H9 (cell line): ENCODE measurements at regions not wholly inside any gene's neighbourhood (a gene's known extent, or its start where the extent isn't known, plus 50 kb on each side); places are given as distances from the start of the nearest gene placed in this dataset.

ENCODE experiments used
- DNase-seq: peaks from one replicate; pipeline ENCODE4 v3.0.0-alpha.2; 2017
- H2AFZ ChIP-seq: one replicate; pipeline ENCODE4 v1.6.1; 2013; ENCODE audit warnings: mild to moderate bottlenecking, low read length, control low read depth, moderate library complexity
- H2AK5ac ChIP-seq: 2 replicates; pipeline ENCODE4 v1.6.1; 2013; ENCODE audit warnings: low read length, control low read depth, mixed read lengths; ENCODE audit not compliant: insufficient read length
- H2BK120ac ChIP-seq: one replicate; pipeline ENCODE4 v1.6.1; 2013; ENCODE audit warnings: low read depth, mild to moderate bottlenecking, low read length, control low read depth, inconsistent platforms; ENCODE audit not compliant: poor library complexity, severe bottlenecking
- H2BK12ac ChIP-seq: 2 replicates; pipeline ENCODE4 v1.6.1; 2013; ENCODE audit warnings: low read length, control low read depth, mixed read lengths, low read depth; ENCODE audit not compliant: insufficient read length
- H2BK15ac ChIP-seq: 2 replicates; pipeline ENCODE4 v1.6.1; 2013; ENCODE audit warnings: low read depth, low read length, control low read depth
- H2BK20ac ChIP-seq: one replicate; pipeline ENCODE4 v1.6.1; 2013; ENCODE audit warnings: low read depth, mild to moderate bottlenecking, low read length, control low read depth, inconsistent platforms; ENCODE audit not compliant: poor library complexity, severe bottlenecking
- H2BK5ac ChIP-seq: 2 replicates; pipeline ENCODE4 v1.6.1; 2013; ENCODE audit warnings: low read length, control low read depth, mixed read lengths; ENCODE audit not compliant: insufficient read length
- H3K14ac ChIP-seq: 2 replicates; pipeline ENCODE4 v1.6.1; 2013; ENCODE audit warnings: low read length, control low read depth; ENCODE audit not compliant: insufficient read depth
- H3K18ac ChIP-seq: 2 replicates; pipeline ENCODE4 v1.6.1; 2013; ENCODE audit warnings: low read depth, mild to moderate bottlenecking, mixed read lengths, low read length, control low read depth; ENCODE audit not compliant: insufficient read length
- H3K23ac ChIP-seq: 2 replicates; pipeline ENCODE4 v1.6.1; 2013; ENCODE audit warnings: low read length, control low read depth, mixed read lengths, low read depth; ENCODE audit not compliant: insufficient read length
- H3K23me2 ChIP-seq: 2 replicates; pipeline ENCODE4 v1.6.1; 2013; ENCODE audit warnings: low read depth, mild to moderate bottlenecking, mixed read lengths, low read length, control low read depth; ENCODE audit not compliant: insufficient read length, poor library complexity, severe bottlenecking
- H3K27ac ChIP-seq: 2 replicates; pipeline ENCODE4 v1.5.1; 2013; ENCODE audit warnings: low read length, control low read depth, mixed read lengths, low read depth; ENCODE audit not compliant: insufficient read length
- H3K27me3 ChIP-seq: 2 replicates; pipeline ENCODE4 v1.6.1; 2013; ENCODE audit warnings: low read length, control low read depth, inconsistent platforms; ENCODE audit not compliant: insufficient read depth
- H3K4ac ChIP-seq: 2 replicates; pipeline ENCODE4 v1.6.1; 2013; ENCODE audit warnings: low read depth, mild to moderate bottlenecking, control low read depth, inconsistent platforms, low read length, moderate library complexity
- H3K4me1 ChIP-seq: 2 replicates; pipeline ENCODE4 v1.6.1; 2013; ENCODE audit warnings: low read length, control low read depth, inconsistent platforms; ENCODE audit not compliant: insufficient read depth
- H3K4me2 ChIP-seq: 2 replicates; pipeline ENCODE4 v1.6.1; 2013; ENCODE audit warnings: low read length, control low read depth, mixed read lengths; ENCODE audit not compliant: insufficient read length, insufficient read depth
- H3K56ac ChIP-seq: 2 replicates; pipeline ENCODE4 v1.6.1; 2013; ENCODE audit warnings: low read depth, mild to moderate bottlenecking, mixed read lengths, low read length, control low read depth; ENCODE audit not compliant: insufficient read length
- H3K79me1 ChIP-seq: 2 replicates; pipeline ENCODE4 v1.6.1; 2013; ENCODE audit warnings: low read depth, mild to moderate bottlenecking, moderate library complexity, low read length, control low read depth, inconsistent platforms; ENCODE audit not compliant: insufficient read depth, poor library complexity, severe bottlenecking
- H3K79me2 ChIP-seq: 2 replicates; pipeline ENCODE4 v1.6.1; 2013; ENCODE audit warnings: low read length, control low read depth, inconsistent platforms; ENCODE audit not compliant: insufficient read depth
- H3K9ac ChIP-seq: 2 replicates; pipeline ENCODE4 v1.6.1; 2013; ENCODE audit warnings: low read length, control low read depth, mixed read lengths; ENCODE audit not compliant: insufficient read length; ENCODE audit errors: extremely low read depth
- H3K9me3 ChIP-seq: one replicate; pipeline ENCODE4 v1.6.1; 2013; ENCODE audit warnings: low read depth, low read length, inconsistent platforms; ENCODE audit not compliant: control insufficient read depth
- H3T11ph ChIP-seq: one replicate; pipeline ENCODE4 v1.6.1; 2013; ENCODE audit warnings: mild to moderate bottlenecking, low read length, control low read depth, inconsistent platforms
- H4K20me1 ChIP-seq: one replicate; pipeline ENCODE4 v1.6.1; 2013; ENCODE audit not compliant: control insufficient read depth, insufficient read length, insufficient read depth
- H4K5ac ChIP-seq: 2 replicates; pipeline ENCODE4 v1.6.1; 2013; ENCODE audit warnings: low read depth, mild to moderate bottlenecking, mixed read lengths, low read length, control low read depth; ENCODE audit not compliant: insufficient read length
- H4K8ac ChIP-seq: replicated peaks from 2 replicates; pipeline ENCODE4 v1.6.1; 2013; ENCODE audit warnings: low read length, control low read depth, mixed read lengths, low read depth; ENCODE audit not compliant: insufficient read length
- H4K91ac ChIP-seq: 2 replicates; pipeline ENCODE4 v1.6.1; 2013; ENCODE audit warnings: low read depth, mild to moderate bottlenecking, moderate library complexity, mixed read lengths, low read length, control low read depth; ENCODE audit not compliant: insufficient read length
- H3K27ac Mint-ChIP-seq, 3 experiments: 2 replicates in 2 of 3; 3 replicates in 1 of 3; pipeline ENCODE4 v1.8.0; 2020 to 2021; ENCODE audit warnings: mixed read lengths in 3 of 3, mild to moderate bottlenecking in 1 of 3, moderate library complexity in 1 of 3
- H3K27me3 Mint-ChIP-seq: 2 replicates; pipeline ENCODE4 v1.8.0; 2021; ENCODE audit warnings: low read depth, mild to moderate bottlenecking, moderate library complexity, mixed read lengths
- H3K36me3 Mint-ChIP-seq, 3 experiments: 2 replicates in 2 of 3; 3 replicates in 1 of 3; pipeline ENCODE4 v1.8.0; 2020 to 2021; ENCODE audit warnings: low read depth in 3 of 3, mixed read lengths in 3 of 3; ENCODE audit not compliant: insufficient read depth in 1 of 3
- H3K4me1 Mint-ChIP-seq, 2 experiments: 2 replicates each; pipeline ENCODE4 v1.8.0; 2020; ENCODE audit warnings: mixed read lengths in 2 of 2
- H3K4me3 Mint-ChIP-seq, 2 experiments: 2 replicates in 1 of 2; 3 replicates in 1 of 2; pipeline ENCODE4 v1.8.0; 2020 to 2021; ENCODE audit warnings: mild to moderate bottlenecking in 2 of 2, mixed read lengths in 2 of 2, moderate library complexity in 1 of 2
- H3K9me3 Mint-ChIP-seq, 2 experiments: 2 replicates in 1 of 2; 3 replicates in 1 of 2; pipeline ENCODE4 v1.8.0; 2020; ENCODE audit warnings: mild to moderate bottlenecking in 2 of 2, mixed read lengths in 2 of 2, moderate library complexity in 1 of 2
- WGBS: extraction: QIAGEN DNeasy Blood & Tissue Kit; methylation state at CpG from one replicate; pipeline ENCODE4 v1.1.7; 2013; ENCODE audit warnings: missing lambda C conversion rate, low lambda C conversion rate, mixed read lengths; ENCODE audit not compliant: insufficient read length; ENCODE audit errors: extremely low coverage; 5-methylcytosine and 5-hydroxymethylcytosine counted together
- TF ChIP-seq, protein P1 (sequence below): fragments of 200-600 bp; sonication (generic); conservative IDR thresholded peaks from 3 replicates; pipeline ENCODE4 v1.8.0; 2021; ENCODE audit warnings: antibody characterized with exemption, mild to moderate bottlenecking

DNA sequence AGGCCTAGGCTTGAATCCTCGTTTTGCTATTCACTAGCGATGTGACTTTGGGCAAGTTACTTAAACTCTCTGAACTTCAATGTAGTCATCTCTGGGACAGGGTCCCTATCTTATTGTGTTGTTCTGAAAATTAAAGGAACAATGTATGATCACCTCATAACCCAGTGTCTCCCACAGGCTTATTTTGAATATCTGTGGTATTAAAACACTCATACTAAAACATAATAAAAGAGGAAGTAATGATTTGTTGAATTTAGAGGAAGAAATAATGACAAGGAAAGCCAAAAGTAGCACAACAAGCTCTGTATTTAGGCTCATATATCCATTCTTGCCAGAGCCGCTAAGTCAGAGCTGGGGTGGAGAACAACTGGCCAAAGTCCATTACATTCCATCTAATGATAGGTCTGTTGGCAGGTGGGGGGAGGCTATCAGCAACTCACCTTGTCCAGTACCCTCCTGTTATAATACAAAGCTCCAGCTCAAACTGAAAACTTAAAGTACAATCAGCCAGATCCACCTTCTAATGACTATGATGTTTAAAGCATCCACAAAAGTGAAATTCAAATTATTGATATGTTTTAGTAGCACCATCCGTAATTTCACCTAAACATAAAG is 64.5 kb upstream of the LSM6 start:
- H2AFZ ChIP-seq = no peak overlapping the region
- H2BK12ac ChIP-seq = no peak overlapping the region
- peaks cover under 1 to 2% of the 10 kb centered on the region in 2 experiments; a peak in 2 of 5 replicates for H3K9me3 Mint-ChIP-seq
- H3K23me2 ChIP-seq = no peaks in the 10 kb centered on the region
- H4K20me1 ChIP-seq = no peaks in the 10 kb centered on the region
- H3K23ac ChIP-seq = no peak overlapping the region
- H4K5ac ChIP-seq = no peak overlapping the region
- H3K27ac Mint-ChIP-seq = no peak overlapping the region
- H3K4me1 Mint-ChIP-seq = no peaks in the 10 kb centered on the region
- no peak for DNase-seq
- H3K18ac ChIP-seq = no peak overlapping the region
- H2BK15ac ChIP-seq = no peak overlapping the region
- no CpG with 5 or more reads among the region's 4 CpGs for WGBS
- no peaks in the 10 kb centered on the region for H3K79me2 ChIP-seq
- H3K36me3 Mint-ChIP-seq = no peaks in the 10 kb centered on the region
- no peaks in the 10 kb centered on the region; the same call in 1 of the 2 replicates for H3K27me3 ChIP-seq
- H3K4me2 ChIP-seq = no peak overlapping the region
- no peaks in the 10 kb centered on the region; the same call in 1 of the 2 replicates for H3K27me3 Mint-ChIP-seq
- H3K4me3 Mint-ChIP-seq = no peak overlapping the region
- no peak overlapping the region for H3T11ph ChIP-seq
- H3K4ac ChIP-seq = no peak overlapping the region
- no peak overlapping the region for H2AK5ac ChIP-seq
- H3K56ac ChIP-seq = no peak overlapping the region
- TF ChIP-seq, protein P1, sequence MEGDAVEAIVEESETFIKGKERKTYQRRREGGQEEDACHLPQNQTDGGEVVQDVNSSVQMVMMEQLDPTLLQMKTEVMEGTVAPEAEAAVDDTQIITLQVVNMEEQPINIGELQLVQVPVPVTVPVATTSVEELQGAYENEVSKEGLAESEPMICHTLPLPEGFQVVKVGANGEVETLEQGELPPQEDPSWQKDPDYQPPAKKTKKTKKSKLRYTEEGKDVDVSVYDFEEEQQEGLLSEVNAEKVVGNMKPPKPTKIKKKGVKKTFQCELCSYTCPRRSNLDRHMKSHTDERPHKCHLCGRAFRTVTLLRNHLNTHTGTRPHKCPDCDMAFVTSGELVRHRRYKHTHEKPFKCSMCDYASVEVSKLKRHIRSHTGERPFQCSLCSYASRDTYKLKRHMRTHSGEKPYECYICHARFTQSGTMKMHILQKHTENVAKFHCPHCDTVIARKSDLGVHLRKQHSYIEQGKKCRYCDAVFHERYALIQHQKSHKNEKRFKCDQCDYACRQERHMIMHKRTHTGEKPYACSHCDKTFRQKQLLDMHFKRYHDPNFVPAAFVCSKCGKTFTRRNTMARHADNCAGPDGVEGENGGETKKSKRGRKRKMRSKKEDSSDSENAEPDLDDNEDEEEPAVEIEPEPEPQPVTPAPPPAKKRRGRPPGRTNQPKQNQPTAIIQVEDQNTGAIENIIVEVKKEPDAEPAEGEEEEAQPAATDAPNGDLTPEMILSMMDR = no peak
- H3K9ac ChIP-seq = no peak overlapping the region
- H4K8ac ChIP-seq = no peak overlapping the region
- H2BK5ac ChIP-seq = no peak overlapping the region
- H2BK20ac ChIP-seq = no peak overlapping the region
- H2BK120ac ChIP-seq = no peak overlapping the region
- no peak overlapping the region for H3K14ac ChIP-seq
- no peaks in the 10 kb centered on the region for H3K9me3 ChIP-seq
- no peaks in the 10 kb centered on the region for H3K4me1 ChIP-seq
- no peak overlapping the region for H4K91ac ChIP-seq
- H3K79me1 ChIP-seq = no peaks in the 10 kb centered on the region
- no peak overlapping the region for H3K27ac ChIP-seq
